GM18511 (cell line): ENCODE measurements at regions not wholly inside any gene's neighbourhood (a gene's known extent, or its start where the extent isn't known, plus 50 kb on each side); places are given as distances from the start of the nearest gene placed in this dataset.

Experiments
- ATAC-seq: cut with Tn5 transposase; IDR thresholded peaks from one replicate; pipeline ENCODE4 v1.9.1; 2021; ENCODE audit warnings: mild to moderate bottlenecking, moderate library complexity; ENCODE audit not compliant: unreplicated experiment

- ATAC-seq, result no peak
These were observed 56.6 kb upstream of the BEX4 start for GRCh38 chrX:103158317-103158621.

- peak; percentile 57 for ATAC-seq
These were observed 57.2 kb upstream of the BEX4 start for GRCh38 chrX:103157496-103158316.

- no peak for ATAC-seq
These were observed 59.7 kb upstream of the BEX4 start for GRCh38 chrX:103155201-103155600.

- ATAC-seq, result no peak
These were observed 60.7 kb upstream of the NXF3 start for GRCh38 chrX:103153661-103154060.

GRCh38 chrX:103151799-103152198, 58.9 kb upstream of the NXF3 start:
- peak; percentile 10 for ATAC-seq

GRCh38 chrX:103149652-103150051, 56.7 kb upstream of the NXF3 start:
- no peak for ATAC-seq

- ATAC-seq, result no peak
These were observed 55.1 kb upstream of the NXF3 start for GRCh38 chrX:103148075-103148474.
